Right lung (tissue), 2 donors: ENCODE measurements at regions not wholly inside any gene's neighbourhood (a gene's known extent, or its start where the extent isn't known, plus 50 kb on each side); places are given as distances from the start of the nearest gene placed in this dataset.
"Not testable (repeated sequence)": the region's sequence is repeated elsewhere in the genome, so short reads cannot be mapped to it uniquely, and the experiment has no call there.

Experiments
- DNase-seq, 2 donors: peaks; one replicate each; pipeline ENCODE4 v3.0.0-alpha.2; 2013

DNA sequence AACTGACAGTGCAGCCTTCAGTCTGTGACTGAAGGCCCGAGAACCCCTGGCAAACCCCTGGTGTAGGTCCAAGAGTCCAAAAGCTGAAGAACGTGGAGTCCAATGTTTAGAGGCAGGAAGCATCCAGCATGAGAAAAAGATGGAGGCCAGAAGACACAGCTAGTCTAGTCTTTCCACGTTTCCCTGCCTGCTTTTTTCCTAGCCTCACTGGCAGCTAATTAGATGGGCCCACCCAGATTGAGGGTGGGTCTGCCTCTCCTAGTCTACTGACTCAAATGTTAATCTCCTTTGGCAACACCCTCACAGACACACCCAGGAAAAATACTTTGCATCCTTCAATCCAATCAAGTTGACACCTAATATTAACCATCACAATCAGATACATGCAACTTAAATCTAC lies 87.8 kb downstream of the TENT5D start:
- DNase-seq: not testable (repeated sequence)

DNA sequence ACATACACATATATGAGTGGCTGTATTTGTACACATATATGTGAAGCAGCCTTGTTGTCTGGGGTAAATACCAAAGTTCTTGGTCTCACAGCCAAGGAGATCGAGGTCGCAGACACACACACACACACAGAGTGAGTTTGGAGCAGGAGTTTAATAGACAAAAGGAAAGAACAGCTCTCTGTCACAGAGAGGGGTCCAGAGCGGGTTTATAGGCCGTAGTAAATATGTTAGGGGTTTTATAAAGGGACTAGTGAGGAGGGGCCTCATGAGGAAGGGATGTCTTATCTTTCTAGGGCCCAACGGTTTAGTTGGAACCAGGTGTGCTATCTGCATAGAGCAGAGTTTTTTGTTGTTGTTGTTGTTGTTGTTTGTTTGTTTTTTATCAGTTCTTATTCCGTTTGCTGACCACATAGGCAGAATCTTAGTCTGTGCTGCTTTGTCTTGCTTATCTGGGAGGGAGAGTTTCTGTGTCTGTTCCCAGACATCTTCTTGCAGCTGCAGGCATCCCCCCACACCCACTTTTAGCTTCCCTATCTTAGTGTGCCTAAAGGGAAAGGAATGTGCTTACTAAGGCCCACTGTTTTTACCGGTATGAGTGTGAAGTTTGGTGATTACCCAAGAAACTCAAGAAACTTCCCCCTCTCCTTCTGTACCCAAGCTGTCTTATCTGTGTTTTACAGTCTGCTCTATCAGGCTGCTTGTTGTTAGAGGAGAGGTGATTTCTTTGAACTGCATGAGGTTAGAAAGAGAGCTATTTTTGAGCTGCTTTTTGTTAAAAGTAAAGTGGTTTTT lies 91.9 kb downstream of the TENT5D start:
- no peak for DNase-seq

GRCh38 chrX:80512924-80513323 lies 92.7 kb downstream of the TENT5D start:
- DNase-seq: no peak

DNA sequence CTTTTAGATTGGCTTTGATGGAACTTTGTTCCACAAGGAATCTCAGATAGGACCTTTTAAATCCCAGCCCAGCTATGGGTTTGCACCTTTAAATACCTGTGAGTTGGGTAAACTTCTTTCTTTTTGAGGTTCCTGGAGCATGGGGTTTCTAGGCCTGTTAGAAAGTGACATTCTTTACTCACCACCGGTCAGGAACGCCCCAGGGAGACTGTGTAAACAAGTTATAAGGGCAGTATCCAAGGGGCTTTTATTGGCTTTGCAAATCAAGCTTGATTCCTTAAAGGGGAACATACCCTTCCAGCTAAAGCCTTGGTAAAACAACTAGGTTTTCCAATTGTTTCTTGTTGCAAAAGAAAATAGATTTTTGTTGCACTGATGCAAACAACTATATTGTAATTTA lies 93.4 kb downstream of the TENT5D start:
- DNase-seq: no peak

- no peak for DNase-seq
These were observed 116.8 kb downstream of the TENT5D start for GRCh38 chrX:80537096-80537495.

DNA sequence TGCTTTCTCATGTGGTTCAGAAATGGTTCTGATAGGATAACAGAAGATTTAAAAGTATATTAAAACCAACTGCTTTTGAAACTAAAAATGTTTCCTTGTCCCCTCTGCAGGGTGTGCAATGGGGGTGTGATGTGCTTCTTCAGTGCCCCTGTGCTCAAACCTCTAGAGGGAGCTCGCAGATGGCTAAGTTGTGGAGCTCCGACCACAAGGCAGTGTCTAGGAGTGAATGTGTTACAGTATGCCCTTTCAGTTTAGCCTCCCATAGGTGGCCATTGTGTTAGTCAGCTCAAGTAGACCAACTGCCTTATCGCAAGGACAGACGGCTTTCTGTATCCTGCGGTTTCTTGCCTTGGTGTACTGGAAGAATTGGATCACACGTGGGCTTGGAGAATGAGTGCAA lies 130.5 kb downstream of the TENT5D start:
- no peak for DNase-seq

- DNase-seq: no peak
These were observed 135.9 kb downstream of the TENT5D start for GRCh38 chrX:80556148-80556547.

GRCh38 chrX:80572636-80573035 lies 152.4 kb downstream of the TENT5D start:
- DNase-seq: no peak

GRCh38 chrX:80573275-80573674 lies 153.0 kb downstream of the TENT5D start:
- no peak for DNase-seq

GRCh38 chrX:80574486-80575086 lies 154.3 kb downstream of the TENT5D start:
- not testable (repeated sequence) for DNase-seq

DNA sequence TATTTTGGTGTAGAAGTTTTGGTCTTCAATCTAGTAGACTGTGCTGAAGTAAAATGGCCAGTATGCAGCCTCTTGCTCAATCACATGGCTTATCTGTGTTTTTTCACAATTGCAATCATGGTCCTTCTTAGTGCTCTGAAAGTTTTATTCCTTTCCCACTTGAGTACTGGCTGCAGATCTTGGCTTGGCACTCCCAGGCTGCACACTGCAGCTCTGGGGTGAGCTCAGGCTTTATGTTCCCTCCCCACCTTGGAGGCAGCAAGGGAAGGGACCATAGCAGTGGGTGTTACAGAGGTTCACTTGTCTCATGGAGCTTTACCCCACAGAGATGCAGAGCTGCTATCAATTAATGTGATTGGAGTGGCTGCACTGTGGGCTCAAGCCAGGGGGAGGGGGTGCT lies 156.0 kb downstream of the TENT5D start:
- DNase-seq: no peak

- no peak for DNase-seq
These were observed 156.7 kb downstream of the TENT5D start for GRCh38 chrX:80576806-80577533.

GRCh38 chrX:80578517-80579105 lies 158.4 kb downstream of the TENT5D start:
- DNase-seq: peak in 1 of 2 donors; percentile 2

- DNase-seq: not testable (repeated sequence)
These were observed 170.7 kb downstream of the TENT5D start for GRCh38 chrX:80590992-80591391.

DNA sequence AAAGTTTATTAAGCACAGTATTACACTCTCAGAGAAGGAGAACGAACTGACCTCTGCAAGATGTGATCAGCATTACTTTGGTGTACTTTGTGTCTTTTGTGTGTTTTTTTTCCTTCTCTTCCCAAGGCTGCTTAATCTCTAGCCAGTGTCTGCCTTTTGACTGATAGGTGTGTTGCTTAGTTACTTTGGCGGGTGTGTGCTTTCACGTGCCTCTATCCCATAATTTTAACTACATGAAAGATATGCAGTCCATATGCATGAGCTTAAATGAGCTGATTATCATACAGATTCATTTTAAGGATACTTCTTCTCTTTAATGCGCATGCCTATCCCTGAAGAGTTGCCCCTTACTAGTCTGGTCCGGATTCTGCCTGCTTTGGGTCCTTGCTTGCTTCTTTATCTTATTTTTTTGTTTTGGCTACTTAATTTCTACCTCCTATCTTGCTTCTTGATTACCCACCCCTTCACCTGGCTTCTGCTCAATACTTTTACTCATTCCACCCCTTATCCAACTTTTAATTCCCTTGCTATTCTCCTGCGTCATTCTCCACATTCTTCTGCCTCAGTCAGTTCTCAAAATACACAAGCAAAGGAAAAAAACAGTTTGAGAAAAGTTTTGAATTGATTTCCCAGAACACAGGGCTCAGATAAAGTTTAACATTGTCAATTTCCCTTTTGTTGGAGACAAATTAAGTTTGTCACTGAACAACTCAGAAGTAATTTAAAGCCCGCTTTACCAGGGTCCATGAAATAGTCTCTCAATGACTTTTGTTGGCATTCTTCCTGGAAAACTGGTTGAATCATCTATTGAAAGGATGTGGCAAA lies 182.0 kb downstream of the TENT5D start:
- DNase-seq: no peak
